Liver (tissue), 7 donors: ENCODE measurements at regions not wholly inside any gene's neighbourhood (a gene's known extent, or its start where the extent isn't known, plus 50 kb on each side); places are given as distances from the start of the nearest gene placed in this dataset.
"Not testable (repeated sequence)": the region's sequence is repeated elsewhere in the genome, so short reads cannot be mapped to it uniquely, and the experiment has no call there.

ENCODE experiments used
- DNase-seq: peaks from one replicate; pipeline ENCODE4 v3.0.0-alpha.2; 2017; ENCODE audit warnings: low spot score
- H3K27ac ChIP-seq, 2 donors: one replicate each; pipeline ENCODE4 v1.7.0; 2013; ENCODE audit warnings: inconsistent platforms in 2 of 2, low read length in 2 of 2, control low read depth in 1 of 2, low read depth in 1 of 2, mild to moderate bottlenecking in 1 of 2
- H3K27me3 ChIP-seq, 4 donors: one replicate each; pipeline versions ENCODE4 v1.6.1 to v1.7.0; 2013; ENCODE audit warnings: low read length in 3 of 4, inconsistent platforms in 1 of 4, mild to moderate bottlenecking in 1 of 4, moderate library complexity in 1 of 4; ENCODE audit not compliant: control insufficient read depth in 4 of 4, insufficient read depth in 4 of 4
- H3K36me3 ChIP-seq, 4 donors: one replicate each; pipeline versions ENCODE4 v1.6.1 to v1.7.0; 2013; ENCODE audit warnings: low read length in 3 of 4, mild to moderate bottlenecking in 3 of 4, low read depth in 1 of 4, moderate library complexity in 1 of 4; ENCODE audit not compliant: control insufficient read depth in 4 of 4, insufficient read depth in 3 of 4
- H3K4me1 ChIP-seq, 4 donors: one replicate each; pipeline versions ENCODE4 v1.6.1 to v1.7.0; 2013; ENCODE audit warnings: low read length in 3 of 4, mild to moderate bottlenecking in 3 of 4, moderate library complexity in 1 of 4; ENCODE audit not compliant: control insufficient read depth in 4 of 4, insufficient read depth in 4 of 4
- H3K4me3 ChIP-seq, 3 donors: one replicate each; pipeline versions ENCODE4 v1.6.1 to v1.7.0; 2013; ENCODE audit warnings: low read length in 3 of 3, control low read depth in 1 of 3, low read depth in 1 of 3, mild to moderate bottlenecking in 1 of 3
- H3K9ac ChIP-seq, 2 donors: one replicate each; pipeline ENCODE4 v1.7.0; 2013; ENCODE audit warnings: low read length in 2 of 2, mild to moderate bottlenecking in 2 of 2, moderate library complexity in 2 of 2, control low read depth in 1 of 2, low read depth in 1 of 2
- H3K9me3 ChIP-seq, 4 donors: one replicate each; pipeline versions ENCODE4 v1.6.1 to v1.7.0; 2013; ENCODE audit warnings: low read length in 3 of 4; ENCODE audit not compliant: control insufficient read depth in 4 of 4
- EGR1 ChIP-seq, 2 donors: IDR thresholded peaks; 2 replicates each; pipeline ENCODE4 v1.6.1; 2016 to 2018; ENCODE audit warnings: antibody characterized with exemption in 2 of 2, low read depth in 2 of 2
- FOXA2 ChIP-seq: IDR thresholded peaks from 2 replicates; pipeline ENCODE4 v1.6.1; 2016; ENCODE audit warnings: antibody characterized with exemption
- HNF4A ChIP-seq, 2 donors: conservative IDR thresholded peaks; 2 replicates each; pipeline ENCODE4 v1.6.1; 2016; ENCODE audit warnings: antibody characterized with exemption in 2 of 2, mild to moderate bottlenecking in 2 of 2
- HNF4G ChIP-seq: IDR thresholded peaks from 2 replicates; pipeline ENCODE4 v1.6.1; 2016; ENCODE audit warnings: antibody characterized with exemption
- JUND ChIP-seq, 2 donors: IDR thresholded peaks; 2 replicates each; pipeline ENCODE4 v1.6.1; 2016; ENCODE audit warnings: antibody characterized with exemption in 2 of 2
- MAX ChIP-seq: IDR thresholded peaks from 2 replicates; pipeline ENCODE4 v1.6.1; 2016; ENCODE audit warnings: antibody characterized with exemption
- RAD21 ChIP-seq, 2 donors: IDR thresholded peaks; 2 replicates each; pipeline ENCODE4 v1.6.1; 2016; ENCODE audit warnings: antibody characterized with exemption in 2 of 2, mild to moderate bottlenecking in 2 of 2
- RXRA ChIP-seq, 2 donors: IDR thresholded peaks; 2 replicates each; pipeline ENCODE4 v1.6.1; 2017 to 2018; ENCODE audit warnings: antibody characterized with exemption in 2 of 2, mild to moderate bottlenecking in 1 of 2
- SP1 ChIP-seq: IDR thresholded peaks from 2 replicates; pipeline ENCODE4 v1.6.1; 2018; ENCODE audit warnings: antibody characterized with exemption, mild to moderate bottlenecking
- TAF1 ChIP-seq: conservative IDR thresholded peaks from 2 replicates; pipeline ENCODE4 v1.6.1; 2016; ENCODE audit warnings: antibody characterized with exemption, mild to moderate bottlenecking
- YY1 ChIP-seq: IDR thresholded peaks from 2 replicates; pipeline ENCODE4 v1.6.1; 2016; ENCODE audit warnings: antibody characterized with exemption, mild to moderate bottlenecking
- whole genome bisulfite sequencing: extraction: QIAGEN DNeasy Blood & Tissue Kit; methylation state at CpG from one replicate; pipeline ENCODE4 v1.1.7; 2013; 5-methylcytosine and 5-hydroxymethylcytosine counted together
- TF ChIP-seq, protein P1 (sequence below): IDR thresholded peaks from 2 replicates; pipeline ENCODE4 v1.6.1; 2016; ENCODE audit warnings: antibody characterized with exemption
- TF ChIP-seq, protein P2 (sequence below): IDR thresholded peaks from 2 replicates; pipeline ENCODE4 v1.6.1; 2016; ENCODE audit warnings: antibody characterized with exemption
- donor health status: healthy.
- donor health status: healthy.
- donor health status: healthy.
- donor health status: healthy.

GRCh38 chr13:86922936-86923335, 748.2 kb upstream of the SLITRK5 start:
- Histone ChIP-seq H3K27me3 (no peaks in the 10 kb centered on the region), H3K4me3 (no peak overlapping the region), H3K9me3 (no peaks in the 10 kb centered on the region), H3K27ac (no peak overlapping the region), H3K9ac (no peak overlapping the region), H3K36me3 (no peaks in the 10 kb centered on the region), H3K4me1 (peaks cover 0 to 3% (median 0%) of the 10 kb centered on the region in 4 donors)
- 30% methylated on average over 5 of the region's 5 CpGs for WGBS
- TF ChIP-seq HNF4A (conservative IDR thresholded peaks at IDR 0.05) = peak; percentile 13 to 62
- peak in 1 of 2 donors; percentile 14 for TF ChIP-seq RXRA (IDR thresholded peaks at IDR 0.05)
- no peak for TF ChIP-seq HNF4G
- no peak for TF ChIP-seq TAF1
- DNase-seq = no peak

- H3K36me3 ChIP-seq, H3K9me3 ChIP-seq, DNase-seq: not testable (repeated sequence)
Measured at GRCh38 chr13:86926916-86927315, 744.3 kb upstream of the SLITRK5 start.

DNA sequence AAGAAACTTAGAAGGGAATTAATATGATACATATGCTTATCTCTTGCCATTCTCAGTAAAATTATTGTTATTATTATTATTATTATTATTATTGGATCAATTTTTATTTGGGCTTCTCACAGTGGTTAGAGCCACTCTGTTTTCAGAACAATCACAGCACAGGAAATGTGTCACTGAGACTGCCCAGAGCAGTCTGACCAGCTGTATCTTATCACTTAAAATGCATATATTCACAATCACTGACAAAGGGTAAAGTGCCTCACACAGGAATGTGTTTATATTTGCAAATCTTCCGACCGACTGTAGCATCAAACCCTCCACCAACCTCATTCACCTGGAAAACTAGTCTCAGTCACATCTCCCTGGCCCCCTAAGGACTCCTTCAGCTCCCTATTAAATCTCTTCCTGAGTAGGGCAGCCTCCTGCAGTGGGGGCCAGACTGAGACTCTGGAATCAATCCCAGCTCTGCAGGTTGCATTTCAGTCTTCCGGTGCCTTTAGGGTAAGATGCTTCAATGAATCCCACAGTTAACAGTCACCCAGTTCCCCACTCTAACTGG, 738.3 kb upstream of the SLITRK5 start:
- DNase-seq = no peak
- Histone ChIP-seq H3K27ac (no peak overlapping the region), H3K36me3 (no peaks in the 10 kb centered on the region), H3K9me3 (no peaks in the 10 kb centered on the region), H3K27me3 (no peaks in the 10 kb centered on the region), H3K4me1 (no peaks in the 10 kb centered on the region), H3K4me3 (no peak overlapping the region), H3K9ac (no peak overlapping the region)
- TF ChIP-seq RAD21 (IDR thresholded peaks at IDR 0.05) (no peak), EGR1 (IDR thresholded peaks at IDR 0.05; ENCODE audit: low read depth in 2 of 2) (no peak), JUND (IDR thresholded peaks at IDR 0.05) (no peak), TAF1 (no peak), MAX (no peak), HNF4A (conservative IDR thresholded peaks at IDR 0.05) (no peak), FOXA2 (no peak), SP1 (no peak), HNF4G (no peak), YY1 (no peak)
- TF ChIP-seq, protein P1, sequence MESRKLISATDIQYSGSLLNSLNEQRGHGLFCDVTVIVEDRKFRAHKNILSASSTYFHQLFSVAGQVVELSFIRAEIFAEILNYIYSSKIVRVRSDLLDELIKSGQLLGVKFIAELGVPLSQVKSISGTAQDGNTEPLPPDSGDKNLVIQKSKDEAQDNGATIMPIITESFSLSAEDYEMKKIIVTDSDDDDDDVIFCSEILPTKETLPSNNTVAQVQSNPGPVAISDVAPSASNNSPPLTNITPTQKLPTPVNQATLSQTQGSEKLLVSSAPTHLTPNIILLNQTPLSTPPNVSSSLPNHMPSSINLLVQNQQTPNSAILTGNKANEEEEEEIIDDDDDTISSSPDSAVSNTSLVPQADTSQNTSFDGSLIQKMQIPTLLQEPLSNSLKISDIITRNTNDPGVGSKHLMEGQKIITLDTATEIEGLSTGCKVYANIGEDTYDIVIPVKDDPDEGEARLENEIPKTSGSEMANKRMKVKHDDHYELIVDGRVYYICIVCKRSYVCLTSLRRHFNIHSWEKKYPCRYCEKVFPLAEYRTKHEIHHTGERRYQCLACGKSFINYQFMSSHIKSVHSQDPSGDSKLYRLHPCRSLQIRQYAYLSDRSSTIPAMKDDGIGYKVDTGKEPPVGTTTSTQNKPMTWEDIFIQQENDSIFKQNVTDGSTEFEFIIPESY = no peak
- TF ChIP-seq, protein P2, sequence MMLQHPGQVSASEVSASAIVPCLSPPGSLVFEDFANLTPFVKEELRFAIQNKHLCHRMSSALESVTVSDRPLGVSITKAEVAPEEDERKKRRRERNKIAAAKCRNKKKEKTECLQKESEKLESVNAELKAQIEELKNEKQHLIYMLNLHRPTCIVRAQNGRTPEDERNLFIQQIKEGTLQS = no peak
- WGBS = 49% methylated on average over 3 of the region's 3 CpGs

More at GRCh38 chr13:86926916-86927315, 744.3 kb upstream of the SLITRK5 start:
- 97% methylated on average over 3 of the region's 3 CpGs for WGBS
- H3K27ac ChIP-seq, H3K4me1 ChIP-seq, H3K27me3 ChIP-seq, H3K9ac ChIP-seq, H3K4me3 ChIP-seq: not testable (repeated sequence)
